ENCODE measurements at regions not wholly inside any gene's neighbourhood (a gene's known extent, or its start where the extent isn't known, plus 50 kb on each side); places are given as distances from the start of the nearest gene placed in this dataset.

- TF ChIP-seq CTCF (IDR thresholded peaks at IDR 0.05; ENCODE audit: insufficient read depth, low read length, poor library complexity, severe bottlenecking) (no peak), EZH2phosphoT487 (conservative IDR thresholded peaks at IDR 0.05; ENCODE audit: low read length) (no peak)
Observed at GRCh38 chr10:3935141-3935540, 150.1 kb upstream of the KLF6 start.
